Fibroblast of skin of right quadriceps (primary cell): ENCODE measurements at regions not wholly inside any gene's neighbourhood (a gene's known extent, or its start where the extent isn't known, plus 50 kb on each side); places are given as distances from the start of the nearest gene placed in this dataset.

ENCODE experiments used
- DNase-seq: peaks from one replicate; pipeline ENCODE4 v3.0.0-alpha.2; 2013

DNA sequence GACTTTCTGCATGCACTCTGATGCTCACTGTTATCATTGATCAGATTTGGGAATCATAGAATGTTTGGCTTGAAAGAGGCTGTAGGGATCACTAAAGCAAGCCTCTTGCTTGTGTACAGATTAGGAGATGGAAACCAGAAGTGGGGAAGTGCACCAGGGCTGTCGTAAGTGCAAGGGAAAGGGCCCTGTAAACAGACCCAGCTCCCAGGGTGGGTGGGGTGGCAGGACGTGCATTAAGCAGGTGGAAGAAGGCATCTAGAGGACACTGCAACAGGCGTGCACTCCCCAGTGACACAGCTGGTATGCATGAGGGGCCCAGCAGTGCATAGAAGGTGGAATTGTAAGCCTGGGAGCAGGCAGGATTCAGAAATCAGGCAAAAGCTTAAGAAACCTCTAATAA lies 58.0 kb upstream of the SLC7A14 start:
- DNase-seq = no peak

DNA sequence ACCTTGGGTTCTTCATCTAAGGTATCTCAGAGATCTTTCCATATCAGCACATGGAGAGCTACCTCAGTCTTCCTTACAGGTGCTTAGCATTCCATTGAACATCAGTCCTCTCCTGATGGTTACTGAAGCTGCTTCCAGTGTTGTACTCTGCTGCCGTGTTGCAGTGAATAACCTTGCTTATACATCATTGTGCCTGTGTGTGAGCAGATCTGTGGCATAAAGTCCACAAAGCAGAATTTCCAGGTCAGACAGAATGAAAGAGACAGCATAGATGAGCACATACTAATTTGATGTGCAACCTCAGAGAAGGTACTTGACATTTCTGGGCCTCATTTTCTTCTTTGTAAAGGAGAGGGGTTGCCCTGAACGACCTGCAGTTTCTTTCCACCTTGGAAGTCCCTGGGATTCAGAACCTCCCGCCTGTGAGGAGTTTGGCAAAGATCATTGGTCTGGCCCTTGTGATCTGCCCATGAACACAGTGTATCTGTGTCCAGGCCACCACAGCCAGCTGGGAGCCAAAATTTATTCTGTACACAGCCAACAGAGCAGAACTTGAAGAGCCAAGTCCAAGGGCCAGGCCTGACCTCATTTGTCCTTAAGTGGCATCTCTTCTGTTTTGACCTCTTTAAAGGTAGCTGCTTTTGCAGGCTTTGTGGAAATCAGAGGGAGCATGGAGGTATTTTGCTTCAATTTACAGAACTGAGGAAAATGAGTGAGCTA lies 57.2 kb upstream of the SLC7A14 start:
- no peak for DNase-seq

DNA sequence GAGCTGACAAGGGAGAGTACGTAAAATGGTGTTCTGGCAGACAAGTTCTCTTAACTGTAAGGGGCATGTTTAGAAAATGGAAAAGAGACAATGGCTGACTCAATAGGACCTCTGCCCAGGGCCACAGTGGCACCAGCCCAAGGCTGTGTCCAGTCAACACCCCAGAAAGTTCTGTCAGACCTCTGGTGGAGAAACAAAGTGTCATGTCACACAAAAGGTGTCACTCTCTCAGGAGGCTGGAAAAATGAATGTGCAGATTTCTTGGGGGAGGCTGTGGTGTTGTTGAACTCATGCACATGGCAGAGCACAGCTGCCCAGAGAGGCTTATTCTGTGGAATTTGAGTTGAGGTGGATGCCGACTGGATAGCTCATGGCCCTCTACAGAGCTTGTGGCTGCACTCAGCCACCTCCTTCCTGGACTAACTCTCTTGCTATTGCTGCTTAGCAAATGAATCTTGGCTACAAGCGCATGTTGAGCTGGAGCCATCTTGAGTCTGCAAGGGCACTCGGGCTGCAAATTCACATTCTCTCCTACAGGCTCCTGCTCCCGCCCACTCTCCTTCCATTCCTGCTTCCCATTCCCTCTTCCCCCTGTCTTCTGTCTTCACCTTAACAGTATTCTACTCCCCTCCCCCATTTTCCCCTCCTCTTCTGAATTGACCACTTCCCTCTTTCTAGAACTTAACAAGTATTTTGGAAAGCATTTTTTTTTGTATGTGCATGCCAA lies 55.8 kb upstream of the SLC7A14 start:
- DNase-seq = peak; percentile 15

DNA sequence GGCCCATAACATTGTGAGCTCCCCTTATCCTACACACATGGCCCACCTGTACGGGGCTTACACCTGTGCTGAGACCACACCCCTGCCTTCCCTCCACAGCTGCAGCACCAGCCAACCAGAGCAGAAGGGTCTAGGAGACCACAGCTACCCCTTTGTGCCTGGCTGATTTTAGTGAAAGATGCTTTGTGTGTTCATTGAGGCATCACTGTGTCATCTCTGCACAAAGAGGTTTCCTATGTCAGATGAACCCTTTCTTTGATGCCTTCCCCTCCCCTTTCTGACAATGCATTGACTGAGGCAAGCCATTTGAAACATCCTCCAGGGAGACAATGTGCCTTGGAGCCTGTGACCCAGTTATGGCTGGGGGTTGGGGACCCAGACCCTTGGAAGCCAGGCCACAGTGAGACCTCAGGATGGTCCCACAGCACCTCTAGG lies 54.9 kb upstream of the SLC7A14 start:
- no peak for DNase-seq

GRCh38 chr3:170638988-170639387 lies 53.1 kb upstream of the SLC7A14 start:
- DNase-seq = no peak

- DNase-seq = no peak
Observed at GRCh38 chr3:170637306-170637705, 51.4 kb upstream of the SLC7A14 start.

DNA sequence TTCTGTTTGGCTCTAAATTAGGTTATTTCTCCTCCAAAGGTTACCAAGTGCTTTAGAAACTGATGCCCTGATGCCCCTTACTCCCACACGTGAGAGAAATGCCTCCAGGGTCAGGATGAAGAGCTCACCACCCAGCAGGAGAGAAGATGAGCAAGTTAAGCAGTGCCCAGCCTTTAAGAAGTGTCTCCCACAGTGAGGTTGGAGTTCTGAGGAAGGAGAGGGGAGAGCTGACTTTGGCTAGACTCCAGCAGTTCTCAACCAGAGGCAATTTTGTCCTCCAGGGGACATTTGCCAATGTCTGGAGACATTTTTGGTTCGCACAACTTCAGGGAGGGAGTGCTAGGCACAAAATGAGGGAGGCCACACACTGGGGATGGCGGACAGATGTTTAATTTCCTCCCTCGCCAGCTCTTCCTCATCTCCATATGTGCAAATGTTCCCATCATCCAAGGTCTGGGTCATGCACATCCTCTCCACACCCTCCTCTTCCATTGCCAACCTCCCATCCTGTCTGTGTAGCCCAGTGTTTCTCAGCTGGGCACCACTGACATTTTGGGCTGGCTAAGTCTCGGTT lies 50.6 kb upstream of the SLC7A14 start:
- DNase-seq = no peak
